A549 (cell line): ENCODE measurements at regions not wholly inside any gene's neighbourhood (a gene's known extent, or its start where the extent isn't known, plus 50 kb on each side); places are given as distances from the start of the nearest gene placed in this dataset.

Experiments used
- ATAC-seq, 2 experiments: fragments of 200-7000 bp in 1 of 2; fragments of >200 bp in 1 of 2; cut with Nextera tagmentation in 1 of 2; cut with Tn5 transposase in 1 of 2; 3 replicates each; pipeline versions ENCODE4 v1.8.0 to v1.9.1; 2018 to 2020; ENCODE audit warnings: mild to moderate bottlenecking in 1 of 2, moderate library complexity in 1 of 2
- CTCF ChIA-PET: fragments of 300-600 bp; sonication (Branson Sonifier 250); formaldehyde crosslinking; extraction: SDS; loops from one replicate; lab custom pipeline; 2021; ENCODE audit warnings: antibody characterized with exemption, inconsistent platforms; lab: Yijun Ruan, JAX
- POLR2A ChIA-PET: fragments of 350-600 bp; formaldehyde crosslinking; extraction: SDS; loops from one replicate; lab custom pipeline; 2021; ENCODE audit warnings: antibody characterized with exemption, inconsistent platforms; lab: Yijun Ruan, JAX
- DNase-seq, 2 experiments: peaks; one replicate each; pipeline versions ENCODE4 v3.0.0 to v3.0.0-alpha.2; 2011 to 2016; ENCODE audit warnings: low read depth in 1 of 2, low spot score in 1 of 2
- FAIRE-seq: peaks from 2 replicates; lab custom pipeline; 2011; peaks lifted over from hg19 to GRCh38; lab: Jason Lieb, UNC
- H3K27ac ChIP-seq, 2 experiments: fragments of >200 bp; sonication (Bioruptor Twin); formaldehyde crosslinking; 3 replicates each; pipeline ENCODE4 v1.5.1; 2016 to 2017
- H3K4me1 ChIP-seq: fragments of >200 bp; sonication (Bioruptor Twin); formaldehyde crosslinking; 3 replicates; pipeline ENCODE4 v1.6.1; 2016
- H3K4me2 ChIP-seq: fragments of >200 bp; sonication (Bioruptor Twin); formaldehyde crosslinking; 3 replicates; pipeline ENCODE4 v1.6.1; 2016
- H3K4me3 ChIP-seq: fragments of >200 bp; sonication (Bioruptor Twin); formaldehyde crosslinking; 3 replicates; pipeline ENCODE4 v1.5.1; 2016
- H3K9me3 ChIP-seq: fragments of >200 bp; sonication (Bioruptor Twin); formaldehyde crosslinking; 3 replicates; pipeline ENCODE4 v1.6.1; 2016
- CBX2 ChIP-seq: fragments of 200-600 bp; sonication (generic); IDR thresholded peaks from 2 replicates; pipeline ENCODE4 v1.6.1; 2016; ENCODE audit warnings: low read depth, mild to moderate bottlenecking, borderline replicate concordance
- CBX8 ChIP-seq: fragments of 200-600 bp; sonication (generic); IDR thresholded peaks from 2 replicates; pipeline ENCODE4 v1.6.1; 2016
- CHD2 ChIP-seq: fragments of 150-350 bp; IDR thresholded peaks from 2 replicates; pipeline ENCODE4 v1.6.1; 2014; ENCODE audit warnings: low read length; ENCODE audit not compliant: partially characterized antibody
- CTCF ChIP-seq: fragments of >200 bp; sonication (Bioruptor Twin); formaldehyde crosslinking; IDR thresholded peaks from 3 replicates; pipeline ENCODE4 v1.5.1; 2016
- E2F6 ChIP-seq: IDR thresholded peaks from 2 replicates; pipeline ENCODE4 v1.6.1; 2012; ENCODE audit warnings: low read depth, borderline replicate concordance
- EP300 ChIP-seq, 2 experiments: fragments of >200 bp; sonication (Bioruptor Twin); formaldehyde crosslinking; IDR thresholded peaks; 2 replicates in 1 of 2; 3 replicates in 1 of 2; pipeline ENCODE4 v1.6.1; 2016 to 2017
- ESRRA ChIP-seq: fragments of 150-350 bp; IDR thresholded peaks from 2 replicates; pipeline ENCODE4 v1.6.1; 2014; ENCODE audit warnings: mild to moderate bottlenecking, low read length, borderline replicate concordance
- FOSB ChIP-seq: fragments of 250-450 bp; sonication (Bioruptor Pico); IDR thresholded peaks from 2 replicates; pipeline ENCODE4 v1.5.0; 2020; ENCODE audit warnings: mild to moderate bottlenecking, moderate library complexity
- HEYL ChIP-seq: fragments of 250-450 bp; sonication (Bioruptor Pico); IDR thresholded peaks from 2 replicates; pipeline ENCODE4 v1.8.0; 2021; ENCODE audit warnings: mild to moderate bottlenecking, moderate library complexity
- HOXB5 ChIP-seq: fragments of 250-450 bp; sonication (Bioruptor Pico); IDR thresholded peaks from 2 replicates; pipeline ENCODE4 v1.5.0; 2020; ENCODE audit warnings: mild to moderate bottlenecking, moderate library complexity
- KDM5A ChIP-seq: fragments of 200-600 bp; sonication (generic); IDR thresholded peaks from 2 replicates; pipeline ENCODE4 v1.6.1; 2016; ENCODE audit warnings: antibody characterized with exemption, mild to moderate bottlenecking
- PBX3 ChIP-seq: IDR thresholded peaks from 2 replicates; pipeline ENCODE4 v1.6.1; 2012
- PHF8 ChIP-seq: fragments of 200-600 bp; sonication (generic); IDR thresholded peaks from 2 replicates; pipeline ENCODE4 v1.6.1; 2016; ENCODE audit warnings: low read depth, mild to moderate bottlenecking, antibody characterized with exemption, moderate library complexity, borderline replicate concordance
- RCOR1 ChIP-seq: fragments of 150-350 bp; IDR thresholded peaks from 2 replicates; pipeline ENCODE4 v1.6.1; 2014; ENCODE audit warnings: antibody characterized with exemption, low read length, low read depth
- RFX5 ChIP-seq: fragments of 450-650 bp; IDR thresholded peaks from 2 replicates; pipeline ENCODE4 v1.7.1; 2014; ENCODE audit warnings: antibody characterized with exemption, mild to moderate bottlenecking, moderate library complexity
- TP53 ChIP-seq: fragments of 250-450 bp; sonication (Bioruptor Pico); IDR thresholded peaks from 2 replicates; pipeline ENCODE4 v1.5.0; 2021; ENCODE audit warnings: mild to moderate bottlenecking, moderate library complexity
- ZSCAN20 ChIP-seq: fragments of 250-450 bp; sonication (Bioruptor Pico); IDR thresholded peaks from 2 replicates; pipeline ENCODE4 v1.8.0; 2022; ENCODE audit warnings: mild to moderate bottlenecking, moderate library complexity
- WGBS: methylation state at CpG from one replicate; pipeline ENCODE4 v1.1.6; 2017; ENCODE audit errors: missing lambda C conversion rate; 5-methylcytosine and 5-hydroxymethylcytosine counted together

- H3K4me3 ChIP-seq: no peak overlapping the region
- TF ChIP-seq FOSB (CRISPR knock-in tag) (no peak), CBX8 (no peak), CTCF (no peak), PBX3 (no peak), RCOR1 (no peak)
- 70% methylated on average over 6 of the region's 6 CpGs for WGBS
- no peak overlapping the region for H3K27ac ChIP-seq
- CTCF ChIA-PET: interaction anchor here (1.0 to 6.8 kb wide), 7 partner anchors 10 to 307 kb away, joined by 3 to 32 read pairs (median 11); no protein-coding TSS in a partner anchor
- no peak for FAIRE-seq
- no peak for DNase-seq
- no peak for ATAC-seq
- POLR2A ChIA-PET: no interaction called here
- H3K4me1 ChIP-seq: no peaks in the 10 kb centered on the region
- H3K4me2 ChIP-seq: no peak overlapping the region
- no peaks in the 10 kb centered on the region for H3K9me3 ChIP-seq
These were observed 90.4 kb downstream of the SYNE3 start for GRCh38 chr14:95426116-95426475.

GRCh38 chr14:95425369-95426115, 90.9 kb downstream of the SYNE3 start:
- DNase-seq (no peak), ATAC-seq (no peak), FAIRE-seq (no peak)
- no peak overlapping the region for H3K27ac ChIP-seq
- WGBS: 47% methylated on average over 9 of the region's 9 CpGs
- no peaks in the 10 kb centered on the region for H3K9me3 ChIP-seq
- H3K4me3 ChIP-seq: no peak overlapping the region
- POLR2A ChIA-PET: no interaction called here
- H3K4me2 ChIP-seq: no peak overlapping the region
- CTCF ChIA-PET: interaction anchor here (0.6 to 6.8 kb wide), 7 partner anchors 11 to 307 kb away, joined by 3 to 32 read pairs (median 3); no protein-coding TSS in a partner anchor
- TF ChIP-seq CBX8: no peak
- no peaks in the 10 kb centered on the region for H3K4me1 ChIP-seq

GRCh38 chr14:95424529-95424928, 91.9 kb downstream of the SYNE3 start:
- H3K9me3 ChIP-seq: no peaks in the 10 kb centered on the region
- no peak for FAIRE-seq
- no peak for ATAC-seq
- ChIA-PET CTCF (interaction anchor here (1.0 to 6.8 kb wide), 3 partner anchors 12 to 28 kb away, joined by 3 to 32 read pairs (median 3); no protein-coding TSS in a partner anchor), POLR2A (no interaction called here)
- TF ChIP-seq HEYL (CRISPR knock-in tag) (no peak), EP300 (IDR thresholded peaks at IDR 0.05) (no peak), TP53 (CRISPR knock-in tag) (no peak), CBX8 (no peak), CBX2 (no peak), E2F6 (no peak)
- no peak for DNase-seq
- no peak overlapping the region for H3K27ac ChIP-seq
- no peak overlapping the region for H3K4me3 ChIP-seq
- H3K4me2 ChIP-seq: no peak overlapping the region
- H3K4me1 ChIP-seq: no peaks in the 10 kb centered on the region
- WGBS: 82% methylated on average over 5 of the region's 5 CpGs

GRCh38 chr14:95421741-95422140, 94.7 kb downstream of the SYNE3 start:
- no peak overlapping the region for H3K4me3 ChIP-seq
- POLR2A ChIA-PET: no interaction called here
- FAIRE-seq (no peak), DNase-seq (no peak), ATAC-seq (no peak)
- WGBS: 49% methylated on average over 8 of the region's 8 CpGs
- H3K4me1 ChIP-seq: no peaks in the 10 kb centered on the region
- no peak overlapping the region for H3K27ac ChIP-seq
- TF ChIP-seq PHF8 (no peak), CHD2 (no peak), RFX5 (no peak), HEYL (CRISPR knock-in tag) (no peak), ZSCAN20 (CRISPR knock-in tag) (no peak), E2F6 (no peak), HOXB5 (CRISPR knock-in tag) (no peak), KDM5A (no peak), ESRRA (no peak)
- H3K9me3 ChIP-seq: no peaks in the 10 kb centered on the region
- H3K4me2 ChIP-seq: no peak overlapping the region
- CTCF ChIA-PET: interaction anchor here (0.7 to 1.5 kb wide), 3 partner anchors 10 to 13 kb away, joined by 3 to 10 read pairs (median 3); no protein-coding TSS in a partner anchor
